IPS DF 4.7 (cell line): ENCODE measurements at regions not wholly inside any gene's neighbourhood (a gene's known extent, or its start where the extent isn't known, plus 50 kb on each side); places are given as distances from the start of the nearest gene placed in this dataset.

Experiments used
- DNase-seq: peaks from one replicate; pipeline ENCODE4 v3.0.0-alpha.2; 2013; ENCODE audit warnings: low spot score; ENCODE audit errors: extremely low read depth

GRCh38 chr9:107118863-107119624 is 164.0 kb upstream of the RAD23B start:
- DNase-seq: no peak

- no peak for DNase-seq
Observed at GRCh38 chr9:107119735-107120134, 163.3 kb upstream of the RAD23B start.

- DNase-seq: no peak
Observed at GRCh38 chr9:107123389-107123788, 159.7 kb upstream of the RAD23B start.

GRCh38 chr9:107127608-107128007 is 155.5 kb upstream of the RAD23B start:
- DNase-seq: no peak

GRCh38 chr9:107131108-107131799 is 151.8 kb upstream of the RAD23B start:
- DNase-seq: no peak

- DNase-seq: no peak
Observed at GRCh38 chr9:107136296-107136695, 146.8 kb upstream of the RAD23B start.

GRCh38 chr9:107137495-107138202 is 145.4 kb upstream of the RAD23B start:
- DNase-seq: no peak

GRCh38 chr9:107138261-107138992 is 144.7 kb upstream of the RAD23B start:
- no peak for DNase-seq

GRCh38 chr9:107141967-107142366 is 141.1 kb upstream of the RAD23B start:
- DNase-seq: no peak

GRCh38 chr9:107142430-107142829 is 140.6 kb upstream of the RAD23B start:
- no peak for DNase-seq

- no peak for DNase-seq
Observed at GRCh38 chr9:107142896-107143603, 140.0 kb upstream of the RAD23B start.

GRCh38 chr9:107144475-107144874 is 138.6 kb upstream of the RAD23B start:
- no peak for DNase-seq

- no peak for DNase-seq
Observed at GRCh38 chr9:107147134-107147533, 135.9 kb upstream of the RAD23B start.

GRCh38 chr9:107148216-107148615 is 134.9 kb upstream of the RAD23B start:
- no peak for DNase-seq

GRCh38 chr9:107149756-107150155 is 133.3 kb upstream of the RAD23B start:
- DNase-seq: no peak

- DNase-seq: no peak
Observed at GRCh38 chr9:107153336-107153735, 129.7 kb upstream of the RAD23B start.

GRCh38 chr9:107154291-107154690 is 128.8 kb upstream of the RAD23B start:
- no peak for DNase-seq

- no peak for DNase-seq
Observed at GRCh38 chr9:107154766-107155165, 128.3 kb upstream of the RAD23B start.

GRCh38 chr9:107155244-107155817 is 127.7 kb upstream of the RAD23B start:
- DNase-seq: no peak

- DNase-seq: peak; percentile 64
Observed at GRCh38 chr9:107158321-107158720, 124.8 kb upstream of the RAD23B start.

- no peak for DNase-seq
Observed at GRCh38 chr9:107161338-107161737, 121.7 kb upstream of the RAD23B start.
